ENCODE measurements at regions not wholly inside any gene's neighbourhood (a gene's known extent, or its start where the extent isn't known, plus 50 kb on each side); places are given as distances from the start of the nearest gene placed in this dataset.

GRCh38 chr11:24064309-24064903 is 432.4 kb upstream of the LUZP2 start:
- H3K27ac ChIP-seq = no peak overlapping the region
- no peak for DNase-seq (ENCODE audit: low spot score)
- no peak for TF ChIP-seq CTCF (conservative IDR thresholded peaks at IDR 0.05; ENCODE audit: low read depth)
- POLR2A ChIA-PET (ENCODE audit: low non-redundant PET) = no interaction called here
- CTCF ChIA-PET = no interaction called here

- H3K27ac ChIP-seq = no peak overlapping the region
- no peak for DNase-seq (ENCODE audit: low spot score)
- CTCF ChIA-PET = no interaction called here
- POLR2A ChIA-PET (ENCODE audit: low non-redundant PET) = no interaction called here
- TF ChIP-seq CTCF (conservative IDR thresholded peaks at IDR 0.05; ENCODE audit: low read depth) = no peak
These were observed 428.7 kb upstream of the LUZP2 start for GRCh38 chr11:24068197-24068596.

GRCh38 chr11:24070435-24070834 is 426.4 kb upstream of the LUZP2 start:
- DNase-seq (ENCODE audit: low spot score) = no peak
- ChIA-PET POLR2A (ENCODE audit: low non-redundant PET) (no interaction called here), CTCF (no interaction called here)
- no peak overlapping the region for H3K27ac ChIP-seq
- TF ChIP-seq CTCF (conservative IDR thresholded peaks at IDR 0.05; ENCODE audit: low read depth) = no peak

GRCh38 chr11:24078018-24078417 is 418.8 kb upstream of the LUZP2 start:
- ChIA-PET POLR2A (ENCODE audit: low non-redundant PET) (no interaction called here), CTCF (no interaction called here)
- H3K27ac ChIP-seq = no peak overlapping the region
- DNase-seq (ENCODE audit: low spot score) = no peak
- TF ChIP-seq CTCF (conservative IDR thresholded peaks at IDR 0.05; ENCODE audit: low read depth) = no peak

- no peak overlapping the region for H3K27ac ChIP-seq
- no peak for DNase-seq (ENCODE audit: low spot score)
- no peak for TF ChIP-seq CTCF (conservative IDR thresholded peaks at IDR 0.05; ENCODE audit: low read depth)
- ChIA-PET CTCF (no interaction called here), POLR2A (ENCODE audit: low non-redundant PET) (no interaction called here)
These were observed 414.6 kb upstream of the LUZP2 start for GRCh38 chr11:24082241-24082640.

- POLR2A ChIA-PET (ENCODE audit: low non-redundant PET) = no interaction called here
These were observed 414.0 kb upstream of the LUZP2 start for GRCh38 chr11:24082860-24083259.

More at GRCh38 chr11:24082860-24083259, 414.0 kb upstream of the LUZP2 start:
- CTCF ChIA-PET = interaction anchor here (0.7 kb wide), 2 partner anchors 397 to 1266 kb away, joined by 3 read pairs; no protein-coding TSS in a partner anchor
- no peak for TF ChIP-seq CTCF (conservative IDR thresholded peaks at IDR 0.05; ENCODE audit: low read depth)
- no peak overlapping the region for H3K27ac ChIP-seq
- DNase-seq (ENCODE audit: low spot score) = no peak

All from RWPE1 (cell line).